SK-N-SH treated with all-trans-retinoic acid at 6 μM for 48 hours (cell line): ENCODE measurements at regions not wholly inside any gene's neighbourhood (a gene's known extent, or its start where the extent isn't known, plus 50 kb on each side); places are given as distances from the start of the nearest gene placed in this dataset.

Experiments used
- ATAC-seq: fragments of 200-7000 bp; cut with Tn5 transposase; 3 replicates; pipeline ENCODE4 v1.9.1; 2020; ENCODE audit warnings: mild to moderate bottlenecking, moderate library complexity
- ARNTL ChIP-seq: fragments of 450-650 bp; formaldehyde crosslinking; IDR thresholded peaks from 2 replicates; pipeline ENCODE4 v1.5.0; 2020; ENCODE audit warnings: low read depth, mild to moderate bottlenecking, moderate library complexity, borderline replicate concordance
- BACH2 ChIP-seq: fragments of 250-450 bp; sonication (Bioruptor Pico); IDR thresholded peaks from 2 replicates; pipeline ENCODE4 v1.9.0; 2021; ENCODE audit warnings: mild to moderate bottlenecking, borderline replicate concordance
- ESRRG ChIP-seq: fragments of 250-450 bp; sonication (Bioruptor Pico); IDR thresholded peaks from 2 replicates; pipeline ENCODE4 v1.6.1; 2021; ENCODE audit warnings: mild to moderate bottlenecking
- GLIS3 ChIP-seq: fragments of 250-450 bp; sonication (Bioruptor Pico); IDR thresholded peaks from 2 replicates; pipeline ENCODE4 v1.5.0; 2020; ENCODE audit warnings: mild to moderate bottlenecking, moderate library complexity
- ISL1 ChIP-seq: fragments of 250-450 bp; sonication (Bioruptor Pico); IDR thresholded peaks from 2 replicates; pipeline ENCODE4 v2.1.2; 2022; ENCODE audit warnings: mild to moderate bottlenecking, moderate library complexity
- OSR1 ChIP-seq: fragments of 250-450 bp; sonication (Bioruptor Pico); IDR thresholded peaks from 2 replicates; pipeline ENCODE4 v1.8.0; 2022; ENCODE audit warnings: moderate library complexity, mild to moderate bottlenecking, inconsistent platforms
- PPARA ChIP-seq: fragments of 250-450 bp; sonication (Bioruptor Pico); IDR thresholded peaks from 2 replicates; pipeline ENCODE4 v1.5.0; 2020; ENCODE audit warnings: mild to moderate bottlenecking, borderline replicate concordance
- RARB ChIP-seq: fragments of 250-450 bp; sonication (Bioruptor Pico); IDR thresholded peaks from 2 replicates; pipeline ENCODE4 v1.8.0; 2021; ENCODE audit warnings: mild to moderate bottlenecking, moderate library complexity
- SNAI2 ChIP-seq: fragments of 250-450 bp; sonication (Bioruptor Pico); IDR thresholded peaks from 2 replicates; pipeline ENCODE4 v1.5.0; 2020; ENCODE audit warnings: mild to moderate bottlenecking, moderate library complexity
- TCF4 ChIP-seq: fragments of 250-450 bp; sonication (Bioruptor Pico); IDR thresholded peaks from 2 replicates; pipeline ENCODE4 v1.8.0; 2021; ENCODE audit warnings: mild to moderate bottlenecking, moderate library complexity, borderline replicate concordance
- TOX ChIP-seq: fragments of 250-450 bp; sonication (Bioruptor Pico); IDR thresholded peaks from 2 replicates; pipeline ENCODE4 v1.8.0; 2021; ENCODE audit warnings: mild to moderate bottlenecking, moderate library complexity, borderline replicate concordance
- ZC3H10 ChIP-seq: fragments of 250-450 bp; sonication (Bioruptor Pico); IDR thresholded peaks from 2 replicates; pipeline ENCODE4 v1.5.1; 2021; ENCODE audit warnings: mild to moderate bottlenecking, moderate library complexity
- ZFP3 ChIP-seq: fragments of 250-450 bp; sonication (Bioruptor Pico); IDR thresholded peaks from 2 replicates; pipeline ENCODE4 v1.5.0; 2020; ENCODE audit warnings: mild to moderate bottlenecking, moderate library complexity
- ZFP30 ChIP-seq: fragments of 450-650 bp; formaldehyde crosslinking; IDR thresholded peaks from 2 replicates; pipeline ENCODE4 v1.5.0; 2022; ENCODE audit warnings: mild to moderate bottlenecking, moderate library complexity
- ZNF565 ChIP-seq: fragments of 450-650 bp; formaldehyde crosslinking; conservative IDR thresholded peaks from 2 replicates; pipeline ENCODE4 v1.5.0; 2020; ENCODE audit warnings: low read depth, mild to moderate bottlenecking, moderate library complexity
- ZNF70 ChIP-seq: fragments of 450-650 bp; formaldehyde crosslinking; IDR thresholded peaks from 2 replicates; pipeline ENCODE4 v1.5.0; 2020; ENCODE audit warnings: mild to moderate bottlenecking, moderate library complexity
- ZNF8 ChIP-seq: fragments of 450-650 bp; formaldehyde crosslinking; IDR thresholded peaks from 2 replicates; pipeline ENCODE4 v1.5.0; 2020; ENCODE audit warnings: mild to moderate bottlenecking, moderate library complexity
- TF ChIP-seq, protein P1 (sequence below): fragments of 250-450 bp; sonication (Bioruptor Pico); IDR thresholded peaks from 2 replicates; pipeline ENCODE4 v1.5.0; 2020; ENCODE audit warnings: mild to moderate bottlenecking, moderate library complexity
- TF ChIP-seq, protein P2 (sequence below): fragments of 250-450 bp; sonication (Bioruptor Pico); IDR thresholded peaks from 2 replicates; pipeline ENCODE4 v1.8.0; 2020; ENCODE audit warnings: mild to moderate bottlenecking, moderate library complexity, borderline replicate concordance
- TF ChIP-seq, protein P3 (sequence below): fragments of 250-450 bp; sonication (Bioruptor Pico); IDR thresholded peaks from 2 replicates; pipeline ENCODE4 v1.5.1; 2021; ENCODE audit warnings: mild to moderate bottlenecking, moderate library complexity
- TF ChIP-seq, protein P4 (sequence below): fragments of 250-450 bp; sonication (Bioruptor Pico); IDR thresholded peaks from 2 replicates; pipeline ENCODE4 v1.5.1; 2020; ENCODE audit warnings: low read depth, mild to moderate bottlenecking, moderate library complexity
- TF ChIP-seq, protein P5 (sequence below): fragments of 250-450 bp; sonication (Bioruptor Pico); IDR thresholded peaks from 2 replicates; pipeline ENCODE4 v1.8.0; 2021; ENCODE audit warnings: low read depth, mild to moderate bottlenecking, moderate library complexity, borderline replicate concordance

DNA sequence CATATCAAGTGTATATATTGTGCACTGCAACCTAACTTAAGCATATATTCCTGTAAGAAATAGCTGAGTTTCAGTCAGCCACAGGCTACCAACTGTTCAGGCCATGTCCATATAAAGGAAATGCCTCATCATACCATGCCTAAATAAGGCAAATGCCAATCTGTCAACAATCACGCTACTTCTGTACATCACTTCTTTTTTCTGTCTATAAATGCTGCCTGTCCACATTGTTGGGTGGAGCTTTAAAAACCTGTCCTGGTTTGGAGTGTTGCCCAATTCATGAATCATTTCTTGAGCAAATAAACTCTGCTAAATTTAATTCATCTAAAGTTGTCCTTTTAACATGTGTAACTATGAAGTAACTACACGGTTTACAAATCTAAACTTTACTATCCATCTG, 1091.9 kb downstream of the NSUN3 start:
- ATAC-seq: no peak
- TF ChIP-seq ZNF565 (CRISPR knock-in tag): no peak
- TF ChIP-seq GLIS3: no peak
- TF ChIP-seq RARB (CRISPR knock-in tag): no peak
- TF ChIP-seq, protein P1, sequence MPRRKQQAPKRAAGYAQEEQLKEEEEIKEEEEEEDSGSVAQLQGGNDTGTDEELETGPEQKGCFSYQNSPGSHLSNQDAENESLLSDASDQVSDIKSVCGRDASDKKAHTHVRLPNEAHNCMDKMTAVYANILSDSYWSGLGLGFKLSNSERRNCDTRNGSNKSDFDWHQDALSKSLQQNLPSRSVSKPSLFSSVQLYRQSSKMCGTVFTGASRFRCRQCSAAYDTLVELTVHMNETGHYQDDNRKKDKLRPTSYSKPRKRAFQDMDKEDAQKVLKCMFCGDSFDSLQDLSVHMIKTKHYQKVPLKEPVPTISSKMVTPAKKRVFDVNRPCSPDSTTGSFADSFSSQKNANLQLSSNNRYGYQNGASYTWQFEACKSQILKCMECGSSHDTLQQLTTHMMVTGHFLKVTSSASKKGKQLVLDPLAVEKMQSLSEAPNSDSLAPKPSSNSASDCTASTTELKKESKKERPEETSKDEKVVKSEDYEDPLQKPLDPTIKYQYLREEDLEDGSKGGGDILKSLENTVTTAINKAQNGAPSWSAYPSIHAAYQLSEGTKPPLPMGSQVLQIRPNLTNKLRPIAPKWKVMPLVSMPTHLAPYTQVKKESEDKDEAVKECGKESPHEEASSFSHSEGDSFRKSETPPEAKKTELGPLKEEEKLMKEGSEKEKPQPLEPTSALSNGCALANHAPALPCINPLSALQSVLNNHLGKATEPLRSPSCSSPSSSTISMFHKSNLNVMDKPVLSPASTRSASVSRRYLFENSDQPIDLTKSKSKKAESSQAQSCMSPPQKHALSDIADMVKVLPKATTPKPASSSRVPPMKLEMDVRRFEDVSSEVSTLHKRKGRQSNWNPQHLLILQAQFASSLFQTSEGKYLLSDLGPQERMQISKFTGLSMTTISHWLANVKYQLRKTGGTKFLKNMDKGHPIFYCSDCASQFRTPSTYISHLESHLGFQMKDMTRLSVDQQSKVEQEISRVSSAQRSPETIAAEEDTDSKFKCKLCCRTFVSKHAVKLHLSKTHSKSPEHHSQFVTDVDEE (CRISPR knock-in tag): no peak

DNA sequence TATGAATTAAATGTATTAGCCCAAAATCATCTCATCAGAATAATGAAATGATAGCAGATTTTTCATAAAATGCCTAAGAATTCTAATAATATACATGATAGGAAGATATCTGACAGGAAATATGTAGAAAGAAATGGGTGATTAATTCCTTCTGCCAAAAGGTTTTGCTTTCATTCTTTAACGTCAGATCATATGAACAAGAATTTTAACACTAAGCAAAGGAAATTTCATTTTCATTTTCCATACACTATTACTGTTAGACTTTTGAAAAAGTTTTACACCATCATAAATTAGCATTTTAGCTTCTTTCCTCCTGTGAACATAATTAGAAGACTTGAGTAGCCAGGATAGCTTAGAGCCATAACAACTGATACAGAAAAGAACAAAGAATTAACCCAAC, 1099.9 kb downstream of the NSUN3 start:
- TF ChIP-seq SNAI2 (CRISPR knock-in tag): no peak
- no peak for TF ChIP-seq BACH2 (CRISPR knock-in tag)
- no peak for TF ChIP-seq OSR1 (CRISPR knock-in tag)
- no peak for TF ChIP-seq ZFP3 (CRISPR knock-in tag)
- no peak for TF ChIP-seq TCF4
- no peak for TF ChIP-seq ZNF8 (CRISPR knock-in tag)
- TF ChIP-seq, protein P1 (CRISPR knock-in tag): no peak
- no peak for TF ChIP-seq ESRRG (CRISPR knock-in tag)
- TF ChIP-seq ARNTL (CRISPR knock-in tag): no peak
- TF ChIP-seq GLIS3: no peak
- no peak for TF ChIP-seq ISL1 (CRISPR knock-in tag)
- TF ChIP-seq ZNF70 (CRISPR knock-in tag): no peak
- no peak for TF ChIP-seq RARB (CRISPR knock-in tag)
- TF ChIP-seq ZNF565 (CRISPR knock-in tag): no peak
- TF ChIP-seq, all 23 proteins: peak for 0
- ATAC-seq: no peak

DNA sequence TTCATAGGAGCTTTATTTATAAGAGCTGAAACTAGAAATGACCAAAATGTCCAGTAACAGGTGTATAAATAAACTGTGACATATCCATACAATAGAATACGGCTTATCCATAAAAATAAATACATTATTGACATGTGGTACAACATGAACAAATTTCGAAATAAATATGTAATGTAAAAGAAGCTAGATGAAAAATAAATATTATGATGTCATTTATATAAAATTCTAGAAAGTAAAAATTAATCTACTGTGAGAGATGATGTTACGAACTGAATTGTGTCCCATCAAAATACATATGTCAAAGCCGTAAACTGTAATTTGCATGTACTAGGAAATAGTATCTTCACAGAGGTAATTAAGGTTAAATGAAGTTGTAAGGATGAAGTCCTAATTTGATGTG, 1104.9 kb downstream of the NSUN3 start:
- ATAC-seq: no peak
- TF ChIP-seq ESRRG (CRISPR knock-in tag): no peak
- TF ChIP-seq, protein P2, sequence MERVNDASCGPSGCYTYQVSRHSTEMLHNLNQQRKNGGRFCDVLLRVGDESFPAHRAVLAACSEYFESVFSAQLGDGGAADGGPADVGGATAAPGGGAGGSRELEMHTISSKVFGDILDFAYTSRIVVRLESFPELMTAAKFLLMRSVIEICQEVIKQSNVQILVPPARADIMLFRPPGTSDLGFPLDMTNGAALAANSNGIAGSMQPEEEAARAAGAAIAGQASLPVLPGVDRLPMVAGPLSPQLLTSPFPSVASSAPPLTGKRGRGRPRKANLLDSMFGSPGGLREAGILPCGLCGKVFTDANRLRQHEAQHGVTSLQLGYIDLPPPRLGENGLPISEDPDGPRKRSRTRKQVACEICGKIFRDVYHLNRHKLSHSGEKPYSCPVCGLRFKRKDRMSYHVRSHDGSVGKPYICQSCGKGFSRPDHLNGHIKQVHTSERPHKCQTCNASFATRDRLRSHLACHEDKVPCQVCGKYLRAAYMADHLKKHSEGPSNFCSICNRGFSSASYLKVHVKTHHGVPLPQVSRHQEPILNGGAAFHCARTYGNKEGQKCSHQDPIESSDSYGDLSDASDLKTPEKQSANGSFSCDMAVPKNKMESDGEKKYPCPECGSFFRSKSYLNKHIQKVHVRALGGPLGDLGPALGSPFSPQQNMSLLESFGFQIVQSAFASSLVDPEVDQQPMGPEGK: no peak
- TF ChIP-seq BACH2 (CRISPR knock-in tag): no peak
- TF ChIP-seq TOX (CRISPR knock-in tag): no peak
- TF ChIP-seq TCF4: no peak

DNA sequence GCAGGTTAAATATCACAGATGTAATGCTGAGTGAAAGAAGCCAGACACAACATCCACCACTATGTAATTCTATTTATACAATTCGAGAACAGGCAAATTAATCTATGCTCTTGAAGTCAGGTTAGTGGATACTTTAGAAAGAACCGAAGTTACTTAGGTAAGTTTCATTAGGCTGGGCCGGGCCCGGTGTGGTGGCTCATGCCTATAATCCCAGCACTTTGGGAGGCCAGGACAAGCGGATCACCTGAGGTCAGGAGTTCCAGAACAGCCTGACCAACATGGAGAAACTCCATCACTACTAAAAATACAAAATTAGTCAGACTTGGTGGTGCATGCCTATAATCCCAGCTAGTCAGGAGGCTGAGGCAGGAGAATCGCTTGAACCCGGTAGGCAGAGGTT, 1105.7 kb downstream of the NSUN3 start:
- TF ChIP-seq ZC3H10 (CRISPR knock-in tag) (no peak), ZNF565 (CRISPR knock-in tag) (no peak), BACH2 (CRISPR knock-in tag) (no peak), SNAI2 (CRISPR knock-in tag) (no peak), ZFP3 (CRISPR knock-in tag) (no peak), TOX (CRISPR knock-in tag) (no peak), RARB (CRISPR knock-in tag) (no peak), ZFP30 (CRISPR knock-in tag) (no peak), OSR1 (CRISPR knock-in tag) (no peak), PPARA (CRISPR knock-in tag) (no peak)
- TF ChIP-seq, protein P3, sequence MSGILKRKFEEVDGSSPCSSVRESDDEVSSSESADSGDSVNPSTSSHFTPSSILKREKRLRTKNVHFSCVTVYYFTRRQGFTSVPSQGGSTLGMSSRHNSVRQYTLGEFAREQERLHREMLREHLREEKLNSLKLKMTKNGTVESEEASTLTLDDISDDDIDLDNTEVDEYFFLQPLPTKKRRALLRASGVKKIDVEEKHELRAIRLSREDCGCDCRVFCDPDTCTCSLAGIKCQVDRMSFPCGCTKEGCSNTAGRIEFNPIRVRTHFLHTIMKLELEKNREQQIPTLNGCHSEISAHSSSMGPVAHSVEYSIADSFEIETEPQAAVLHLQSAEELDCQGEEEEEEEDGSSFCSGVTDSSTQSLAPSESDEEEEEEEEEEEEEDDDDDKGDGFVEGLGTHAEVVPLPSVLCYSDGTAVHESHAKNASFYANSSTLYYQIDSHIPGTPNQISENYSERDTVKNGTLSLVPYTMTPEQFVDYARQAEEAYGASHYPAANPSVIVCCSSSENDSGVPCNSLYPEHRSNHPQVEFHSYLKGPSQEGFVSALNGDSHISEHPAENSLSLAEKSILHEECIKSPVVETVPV (CRISPR knock-in tag): no peak
- TF ChIP-seq, protein P4, sequence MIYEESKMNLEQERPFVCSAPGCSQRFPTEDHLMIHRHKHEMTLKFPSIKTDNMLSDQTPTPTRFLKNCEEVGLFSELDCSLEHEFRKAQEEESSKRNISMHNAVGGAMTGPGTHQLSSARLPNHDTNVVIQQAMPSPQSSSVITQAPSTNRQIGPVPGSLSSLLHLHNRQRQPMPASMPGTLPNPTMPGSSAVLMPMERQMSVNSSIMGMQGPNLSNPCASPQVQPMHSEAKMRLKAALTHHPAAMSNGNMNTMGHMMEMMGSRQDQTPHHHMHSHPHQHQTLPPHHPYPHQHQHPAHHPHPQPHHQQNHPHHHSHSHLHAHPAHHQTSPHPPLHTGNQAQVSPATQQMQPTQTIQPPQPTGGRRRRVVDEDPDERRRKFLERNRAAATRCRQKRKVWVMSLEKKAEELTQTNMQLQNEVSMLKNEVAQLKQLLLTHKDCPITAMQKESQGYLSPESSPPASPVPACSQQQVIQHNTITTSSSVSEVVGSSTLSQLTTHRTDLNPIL (CRISPR knock-in tag): no peak
- TF ChIP-seq, protein P5, sequence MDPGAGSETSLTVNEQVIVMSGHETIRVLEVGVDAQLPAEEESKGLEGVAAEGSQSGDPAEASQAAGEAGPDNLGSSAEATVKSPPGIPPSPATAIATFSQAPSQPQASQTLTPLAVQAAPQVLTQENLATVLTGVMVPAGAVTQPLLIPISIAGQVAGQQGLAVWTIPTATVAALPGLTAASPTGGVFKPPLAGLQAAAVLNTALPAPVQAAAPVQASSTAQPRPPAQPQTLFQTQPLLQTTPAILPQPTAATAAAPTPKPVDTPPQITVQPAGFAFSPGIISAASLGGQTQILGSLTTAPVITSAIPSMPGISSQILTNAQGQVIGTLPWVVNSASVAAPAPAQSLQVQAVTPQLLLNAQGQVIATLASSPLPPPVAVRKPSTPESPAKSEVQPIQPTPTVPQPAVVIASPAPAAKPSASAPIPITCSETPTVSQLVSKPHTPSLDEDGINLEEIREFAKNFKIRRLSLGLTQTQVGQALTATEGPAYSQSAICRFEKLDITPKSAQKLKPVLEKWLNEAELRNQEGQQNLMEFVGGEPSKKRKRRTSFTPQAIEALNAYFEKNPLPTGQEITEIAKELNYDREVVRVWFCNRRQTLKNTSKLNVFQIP (CRISPR knock-in tag): no peak
- TF ChIP-seq, all 23 proteins: peak for 0
- no peak for ATAC-seq
